GM10266 (cell line): ENCODE measurements at regions not wholly inside any gene's neighbourhood (a gene's known extent, or its start where the extent isn't known, plus 50 kb on each side); places are given as distances from the start of the nearest gene placed in this dataset.

Experiments used
- DNase-seq: peaks from one replicate; pipeline ENCODE4 v3.0.0; 2012; ENCODE audit errors: extremely low spot score
- CTCF ChIP-seq: IDR thresholded peaks from 2 replicates; pipeline ENCODE4 v1.5.1; 2012; ENCODE audit warnings: mild to moderate bottlenecking, low read depth; ENCODE audit not compliant: control insufficient read depth, insufficient read depth; ENCODE audit errors: missing control alignments

GRCh38 chr1:191969290-191969689 lies 189.0 kb upstream of the RGS18 start:
- no peak for DNase-seq
- TF ChIP-seq CTCF, result no peak

DNA sequence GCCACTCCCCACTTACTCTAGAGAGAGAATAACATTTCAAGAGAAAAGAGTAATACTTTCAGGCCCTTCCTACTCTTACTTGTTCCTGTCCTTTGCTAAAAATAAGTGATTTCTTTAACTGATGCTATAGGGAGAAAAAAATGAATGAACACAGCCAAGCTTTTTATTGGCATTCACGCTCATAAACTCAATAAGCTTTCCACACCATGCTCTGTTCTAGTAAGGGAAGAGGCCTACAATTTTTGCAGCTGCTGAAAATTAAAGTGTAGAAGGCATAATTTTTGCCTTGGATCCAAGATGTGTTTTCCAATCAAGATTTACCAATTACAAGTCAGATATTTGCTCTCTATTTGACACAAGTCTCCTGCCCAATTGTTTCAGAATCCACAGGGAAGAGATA lies 188.1 kb upstream of the RGS18 start:
- no peak for TF ChIP-seq CTCF
- DNase-seq, result no peak

- TF ChIP-seq CTCF, result no peak
- no peak for DNase-seq
These were observed 186.8 kb upstream of the RGS18 start for GRCh38 chr1:191971447-191971846.

- no peak for TF ChIP-seq CTCF
- DNase-seq, result no peak
These were observed 184.3 kb upstream of the RGS18 start for GRCh38 chr1:191974004-191974403.

DNA sequence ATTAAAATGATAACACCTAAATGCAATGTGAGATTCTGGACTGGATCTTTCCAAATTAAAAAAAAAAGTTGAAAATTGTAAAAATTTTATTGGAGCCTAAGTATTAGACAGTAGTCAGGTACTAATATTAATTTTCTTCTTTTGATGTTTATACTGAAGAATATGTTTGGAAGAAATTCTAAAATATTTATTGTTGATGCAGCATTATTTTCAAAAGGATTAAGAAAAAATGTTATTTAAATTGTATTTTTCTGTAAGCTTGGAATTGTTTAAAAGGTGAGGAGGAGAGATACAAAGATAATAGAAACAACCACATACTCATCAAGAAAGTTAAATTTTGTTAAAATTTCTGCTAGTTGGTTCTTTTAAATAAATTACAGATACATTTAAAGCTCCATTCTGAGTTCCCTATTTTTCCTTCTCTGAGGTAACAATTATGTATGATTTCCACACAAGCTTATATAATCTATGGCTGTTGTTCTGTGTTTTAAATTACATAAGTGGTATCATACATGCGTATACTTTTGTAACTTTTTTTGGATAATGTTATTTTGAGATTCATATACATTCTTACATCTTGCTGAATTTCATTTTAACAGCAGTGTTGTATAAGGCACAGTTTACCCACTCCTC lies 180.3 kb upstream of the RGS18 start:
- DNase-seq, result no peak
- TF ChIP-seq CTCF, result no peak

DNA sequence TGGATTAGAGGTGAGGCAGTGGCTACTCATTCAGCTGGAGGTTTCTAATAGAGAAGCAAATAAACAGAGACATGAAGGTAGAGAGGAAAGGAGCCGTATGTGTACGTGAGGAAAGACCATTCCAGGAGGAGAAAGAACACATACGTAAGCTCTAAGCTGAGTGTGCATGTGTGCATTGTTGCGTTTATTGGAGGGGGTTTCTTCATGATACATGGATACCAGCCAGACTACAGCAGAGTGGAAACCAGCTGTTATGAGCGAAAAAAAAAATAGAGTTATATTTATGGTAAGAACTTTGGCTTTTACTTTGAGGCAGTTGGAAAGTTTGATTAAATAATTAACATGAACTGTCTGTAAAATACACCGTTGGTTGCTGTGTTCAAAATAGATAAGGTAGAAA lies 173.4 kb upstream of the RGS18 start:
- no peak for TF ChIP-seq CTCF

DNA sequence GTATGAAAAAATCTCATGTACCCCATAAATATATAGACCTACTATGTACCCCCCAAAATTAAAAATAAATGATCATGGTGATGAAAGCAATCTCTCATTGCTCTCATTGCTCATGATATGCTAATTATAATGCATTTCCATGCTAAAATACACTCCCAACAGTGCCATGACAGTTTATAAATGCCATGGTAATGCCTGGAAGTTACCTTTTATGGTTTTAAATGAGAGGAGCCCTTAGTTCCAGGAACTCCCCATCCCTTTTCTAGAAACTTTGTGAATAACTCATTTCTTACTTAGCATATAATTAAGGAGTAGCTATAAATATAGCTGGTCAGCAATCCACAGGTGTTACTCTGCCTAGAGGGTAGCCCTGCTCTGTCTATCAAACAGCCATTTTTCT lies 166.1 kb upstream of the RGS18 start:
- TF ChIP-seq CTCF, result no peak
- DNase-seq, result no peak

More for the DNA sequence above, 173.4 kb upstream of the RGS18 start:
- no peak for DNase-seq
